ENCODE measurements at regions not wholly inside any gene's neighbourhood (a gene's known extent, or its start where the extent isn't known, plus 50 kb on each side); places are given as distances from the start of the nearest gene placed in this dataset.

DNA sequence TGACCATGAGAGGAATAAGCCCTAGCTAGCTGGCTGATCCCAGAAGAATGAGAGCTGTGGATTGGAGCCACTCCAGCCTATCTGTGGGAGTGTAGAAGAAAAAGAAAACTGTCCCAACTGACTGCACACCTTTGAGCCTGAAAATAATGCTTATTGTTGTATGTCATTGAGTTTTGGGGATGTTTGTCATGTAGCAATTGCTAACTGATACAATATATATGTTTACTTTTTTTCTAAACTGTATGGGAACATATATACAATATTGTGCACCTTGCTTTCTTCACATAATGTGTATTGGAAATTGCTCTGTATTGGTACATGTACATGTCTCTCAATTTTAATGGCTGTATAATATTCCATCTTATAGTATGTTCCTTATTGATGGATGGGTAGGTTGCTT, 124.0 kb upstream of the NLRP1 start:
- TF ChIP-seq, protein P1, sequence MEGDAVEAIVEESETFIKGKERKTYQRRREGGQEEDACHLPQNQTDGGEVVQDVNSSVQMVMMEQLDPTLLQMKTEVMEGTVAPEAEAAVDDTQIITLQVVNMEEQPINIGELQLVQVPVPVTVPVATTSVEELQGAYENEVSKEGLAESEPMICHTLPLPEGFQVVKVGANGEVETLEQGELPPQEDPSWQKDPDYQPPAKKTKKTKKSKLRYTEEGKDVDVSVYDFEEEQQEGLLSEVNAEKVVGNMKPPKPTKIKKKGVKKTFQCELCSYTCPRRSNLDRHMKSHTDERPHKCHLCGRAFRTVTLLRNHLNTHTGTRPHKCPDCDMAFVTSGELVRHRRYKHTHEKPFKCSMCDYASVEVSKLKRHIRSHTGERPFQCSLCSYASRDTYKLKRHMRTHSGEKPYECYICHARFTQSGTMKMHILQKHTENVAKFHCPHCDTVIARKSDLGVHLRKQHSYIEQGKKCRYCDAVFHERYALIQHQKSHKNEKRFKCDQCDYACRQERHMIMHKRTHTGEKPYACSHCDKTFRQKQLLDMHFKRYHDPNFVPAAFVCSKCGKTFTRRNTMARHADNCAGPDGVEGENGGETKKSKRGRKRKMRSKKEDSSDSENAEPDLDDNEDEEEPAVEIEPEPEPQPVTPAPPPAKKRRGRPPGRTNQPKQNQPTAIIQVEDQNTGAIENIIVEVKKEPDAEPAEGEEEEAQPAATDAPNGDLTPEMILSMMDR (IDR thresholded peaks at IDR 0.05; ENCODE audit: low read depth, low read length): no peak
- no peak overlapping the region for H3K4me3 ChIP-seq (ENCODE audit: low read depth, low read length)

DNA sequence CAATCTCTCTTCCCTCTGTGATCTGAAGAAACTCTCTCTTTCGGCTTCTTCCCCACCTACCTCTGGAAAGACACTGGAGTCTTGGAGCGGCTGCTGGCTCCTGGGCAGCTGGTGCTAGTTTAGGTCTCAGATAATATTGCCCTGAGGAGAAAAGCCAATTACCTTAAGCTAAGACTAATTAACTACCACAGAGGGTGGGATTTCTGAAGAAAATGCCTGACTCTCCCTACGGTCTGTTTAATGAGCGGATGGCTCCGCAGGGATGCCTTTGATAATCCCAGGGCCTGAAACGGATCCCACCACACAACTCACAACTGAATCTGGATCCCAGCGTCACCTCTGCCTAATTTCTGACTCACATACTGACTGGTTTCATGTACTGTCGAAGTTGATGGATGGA, 127.0 kb upstream of the NLRP1 start:
- no peak overlapping the region for H3K4me3 ChIP-seq (ENCODE audit: low read depth, low read length)
- TF ChIP-seq, protein P1 (IDR thresholded peaks at IDR 0.05; ENCODE audit: low read depth, low read length): no peak

DNA sequence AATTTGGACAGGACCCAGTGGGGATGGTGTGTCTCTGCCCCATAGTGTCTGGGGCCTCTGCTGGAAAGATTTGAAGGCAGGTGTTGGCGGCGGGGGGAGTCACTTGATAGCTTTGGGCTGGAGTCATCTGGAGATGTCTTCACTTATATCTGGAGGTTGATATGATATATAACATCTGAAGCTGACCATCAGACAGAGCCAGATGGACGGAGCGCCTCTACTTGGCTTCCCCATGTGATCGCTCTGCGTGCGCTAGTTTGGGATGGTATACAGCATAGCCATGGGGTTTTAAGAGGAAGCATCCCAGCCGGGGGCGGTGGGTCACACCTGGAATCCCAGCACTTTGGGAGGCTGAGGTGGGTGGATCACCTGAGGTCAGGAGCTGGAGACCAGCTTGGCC, 130.7 kb upstream of the NLRP1 start:
- TF ChIP-seq, protein P1 (IDR thresholded peaks at IDR 0.05; ENCODE audit: low read depth, low read length): no peak
- H3K4me3 ChIP-seq (ENCODE audit: low read depth, low read length): no peak overlapping the region

DNA sequence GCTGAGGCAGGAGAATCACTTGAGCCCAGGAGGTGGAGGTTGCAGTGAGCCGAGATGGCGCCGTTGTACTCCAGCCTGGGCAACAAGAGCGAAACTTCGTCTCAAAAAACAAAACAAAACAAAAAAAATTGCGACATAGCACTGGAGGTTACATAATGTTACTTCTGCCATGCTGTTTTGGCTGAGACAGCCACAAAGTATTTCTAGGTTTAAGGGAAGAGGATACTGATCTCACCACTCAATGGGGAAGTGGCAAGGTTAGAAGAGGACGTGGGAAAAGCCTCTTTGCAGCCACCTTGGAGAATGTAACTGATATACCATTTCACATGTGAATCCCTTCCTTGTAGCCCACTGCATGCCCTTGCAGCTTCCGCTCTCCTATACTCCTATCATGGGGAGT, 131.2 kb upstream of the NLRP1 start:
- TF ChIP-seq, protein P1 (IDR thresholded peaks at IDR 0.05; ENCODE audit: low read depth, low read length): no peak
- no peak overlapping the region for H3K4me3 ChIP-seq (ENCODE audit: low read depth, low read length)

DNA sequence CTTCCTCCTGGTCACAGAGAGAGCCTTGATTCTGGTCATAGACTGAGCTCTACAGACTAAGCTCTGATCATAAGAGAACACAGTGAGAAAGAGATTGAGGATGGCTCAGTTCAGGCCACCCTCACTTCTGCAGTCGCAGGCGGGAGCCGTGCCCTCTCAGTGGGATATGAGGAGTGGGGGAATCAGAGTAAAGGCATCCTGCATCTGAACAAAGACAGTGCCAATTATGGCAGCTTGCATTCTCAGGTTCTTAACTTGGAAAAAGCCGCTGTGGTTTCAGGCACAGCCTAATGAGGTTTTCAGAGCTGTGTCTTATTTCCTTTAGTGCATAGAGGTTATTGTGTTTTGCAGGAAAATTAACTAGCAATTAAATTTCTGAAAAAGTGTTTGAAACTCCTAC, 134.4 kb upstream of the NLRP1 start:
- TF ChIP-seq, protein P1 (IDR thresholded peaks at IDR 0.05; ENCODE audit: low read depth, low read length): no peak
- H3K4me3 ChIP-seq (ENCODE audit: low read depth, low read length): no peak overlapping the region

DNA sequence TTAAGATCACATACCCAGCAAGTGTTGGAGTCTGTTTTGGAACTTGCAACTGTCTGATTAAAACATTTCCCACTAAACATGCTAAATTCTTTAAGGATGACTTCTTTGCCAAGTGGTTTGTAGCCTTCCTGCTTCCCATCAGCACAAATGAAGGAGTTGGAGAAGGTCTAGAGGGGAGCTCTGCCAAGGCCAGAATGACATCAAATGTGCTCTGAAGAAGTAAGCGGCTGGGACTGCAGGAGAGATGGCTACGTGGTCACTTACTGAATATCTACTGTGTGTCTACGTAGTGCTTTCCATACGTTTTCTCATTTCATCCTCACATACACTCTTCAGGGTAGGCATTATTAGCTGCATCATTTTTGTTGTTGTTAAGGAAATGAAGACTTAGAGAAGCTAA, 135.7 kb upstream of the NLRP1 start:
- TF ChIP-seq, protein P1 (IDR thresholded peaks at IDR 0.05; ENCODE audit: low read depth, low read length): no peak
- H3K4me3 ChIP-seq (ENCODE audit: low read depth, low read length): no peak overlapping the region

DNA sequence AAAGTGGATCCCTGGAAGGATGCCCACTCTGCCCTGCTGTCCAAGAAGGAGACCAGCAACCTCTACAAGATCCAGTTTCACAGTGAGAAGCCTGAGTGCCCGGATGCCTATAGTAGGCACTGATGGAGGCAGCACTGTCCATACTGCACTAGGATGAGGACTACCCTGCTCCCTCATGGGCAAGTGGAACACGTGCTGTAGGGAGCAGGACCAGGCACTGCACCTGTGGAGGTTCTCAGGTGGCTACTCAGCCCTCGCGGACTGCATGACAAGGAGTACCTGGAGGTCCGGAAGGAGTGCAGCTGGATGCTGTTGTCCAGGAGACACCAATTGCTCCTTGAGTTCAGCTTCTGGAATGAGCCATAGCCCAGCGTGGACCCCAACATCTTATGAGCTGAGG, 146.1 kb upstream of the NLRP1 start:
- TF ChIP-seq, protein P1 (IDR thresholded peaks at IDR 0.05; ENCODE audit: low read depth, low read length): no peak
- H3K4me3 ChIP-seq (ENCODE audit: low read depth, low read length): no peak overlapping the region

All from WI38 (cell line).